MM.1S (cell line): ENCODE measurements at regions not wholly inside any gene's neighbourhood (a gene's known extent, or its start where the extent isn't known, plus 50 kb on each side); places are given as distances from the start of the nearest gene placed in this dataset.

Source experiments
- EZH2 ChIP-seq: fragments of 300-600 bp; sonication (generic); optimal IDR thresholded peaks from 2 replicates; pipeline ENCODE3; 2017; ENCODE audit warnings: low read depth, mild to moderate bottlenecking, antibody characterized with exemption, low read length, mixed read lengths
- EZH2phosphoT487 ChIP-seq: fragments of 300-600 bp; sonication (generic); IDR thresholded peaks from 2 replicates; pipeline ENCODE4 v1.6.1; 2018; ENCODE audit warnings: antibody characterized with exemption, low read length
- TF ChIP-seq, protein P1 (sequence below): fragments of 300-600 bp; sonication (generic); IDR thresholded peaks from 2 replicates; pipeline ENCODE4 v1.5.1; 2016; ENCODE audit warnings: antibody characterized with exemption, low read length, mixed read lengths

DNA sequence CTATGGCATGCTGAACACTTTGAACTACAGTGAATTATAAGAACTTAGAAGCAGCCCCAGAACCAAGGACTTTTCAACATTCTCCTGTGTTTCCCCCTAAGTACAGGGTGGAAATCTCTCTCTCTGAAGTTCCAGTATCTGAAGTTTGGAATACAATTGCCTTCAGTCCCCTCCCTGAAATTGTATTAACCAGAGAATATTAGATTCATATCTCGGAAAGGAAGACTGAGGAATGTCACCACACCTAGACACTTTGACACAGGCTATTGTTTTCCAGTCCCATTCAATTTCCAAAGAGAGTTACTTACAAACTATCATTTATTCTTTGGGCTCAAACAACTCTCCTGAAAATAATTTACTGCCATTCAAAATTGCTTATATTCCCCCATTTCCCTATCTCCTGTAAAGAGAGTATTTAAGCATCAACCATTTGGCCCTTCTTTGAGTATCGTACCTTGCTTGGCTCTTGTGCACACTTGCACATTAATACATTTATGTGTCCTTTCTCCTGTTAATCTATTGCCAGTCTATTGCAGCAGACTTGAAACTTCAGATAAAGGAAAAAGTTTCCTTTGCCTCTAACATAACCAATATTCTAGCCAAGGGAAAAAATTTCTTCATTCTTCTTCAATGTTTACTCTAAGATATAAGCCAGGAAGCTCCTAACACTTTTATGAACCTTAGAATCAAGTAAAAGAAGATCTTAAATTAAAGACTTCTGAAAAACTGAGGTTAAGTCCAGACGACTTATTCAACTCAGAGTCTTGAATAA lies 402.4 kb upstream of the DDI1 start:
- TF ChIP-seq, protein P1, sequence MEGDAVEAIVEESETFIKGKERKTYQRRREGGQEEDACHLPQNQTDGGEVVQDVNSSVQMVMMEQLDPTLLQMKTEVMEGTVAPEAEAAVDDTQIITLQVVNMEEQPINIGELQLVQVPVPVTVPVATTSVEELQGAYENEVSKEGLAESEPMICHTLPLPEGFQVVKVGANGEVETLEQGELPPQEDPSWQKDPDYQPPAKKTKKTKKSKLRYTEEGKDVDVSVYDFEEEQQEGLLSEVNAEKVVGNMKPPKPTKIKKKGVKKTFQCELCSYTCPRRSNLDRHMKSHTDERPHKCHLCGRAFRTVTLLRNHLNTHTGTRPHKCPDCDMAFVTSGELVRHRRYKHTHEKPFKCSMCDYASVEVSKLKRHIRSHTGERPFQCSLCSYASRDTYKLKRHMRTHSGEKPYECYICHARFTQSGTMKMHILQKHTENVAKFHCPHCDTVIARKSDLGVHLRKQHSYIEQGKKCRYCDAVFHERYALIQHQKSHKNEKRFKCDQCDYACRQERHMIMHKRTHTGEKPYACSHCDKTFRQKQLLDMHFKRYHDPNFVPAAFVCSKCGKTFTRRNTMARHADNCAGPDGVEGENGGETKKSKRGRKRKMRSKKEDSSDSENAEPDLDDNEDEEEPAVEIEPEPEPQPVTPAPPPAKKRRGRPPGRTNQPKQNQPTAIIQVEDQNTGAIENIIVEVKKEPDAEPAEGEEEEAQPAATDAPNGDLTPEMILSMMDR, result no peak
- no peak for TF ChIP-seq EZH2
- TF ChIP-seq EZH2phosphoT487, result no peak
